ENCODE measurements at regions not wholly inside any gene's neighbourhood (a gene's known extent, or its start where the extent isn't known, plus 50 kb on each side); places are given as distances from the start of the nearest gene placed in this dataset.

DNA sequence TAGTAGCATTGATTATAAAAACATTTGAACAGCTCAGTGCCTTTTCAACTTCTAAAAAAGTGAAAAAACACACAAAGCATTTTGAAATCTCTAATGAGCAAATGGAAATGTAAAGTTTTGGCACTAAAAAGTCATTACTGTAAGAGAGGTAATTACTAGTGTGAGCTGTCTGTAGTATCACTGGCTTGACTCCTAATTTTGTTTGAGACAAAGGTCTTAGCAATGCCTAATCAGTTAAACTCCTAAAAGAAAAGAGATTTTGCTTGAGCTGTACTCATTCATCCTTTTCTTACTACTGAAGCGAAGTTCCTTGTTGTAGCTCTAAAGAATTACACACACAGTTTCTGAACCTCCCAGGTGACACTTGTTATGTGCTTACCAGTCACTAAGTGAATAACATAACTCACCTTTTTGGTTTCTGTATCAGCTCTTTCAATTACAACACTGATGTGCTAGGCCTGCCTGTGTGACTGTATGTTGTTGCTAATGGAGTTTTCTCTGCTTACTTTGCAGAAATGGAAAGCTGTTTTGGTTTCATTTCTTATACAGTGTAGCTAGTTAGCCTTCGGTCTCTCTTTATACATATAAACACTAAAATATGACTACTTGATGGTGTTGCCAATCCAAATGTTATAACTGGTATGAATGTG is 924.4 kb upstream of the TENM4 start:
- Histone ChIP-seq H3K9ac (ENCODE audit: extremely low read depth, insufficient read length, low read length) (no peak overlapping the region), H2AFZ (ENCODE audit: low read length) (no peak overlapping the region), H2BK12ac (ENCODE audit: insufficient read length, low read depth, low read length) (no peak overlapping the region), H3K79me1 (ENCODE audit: insufficient read depth, low read depth, low read length, poor library complexity, severe bottlenecking) (no peaks in the 10 kb centered on the region), H3K14ac (ENCODE audit: insufficient read depth, low read length) (no peak overlapping the region), H3K56ac (ENCODE audit: insufficient read length, low read depth, low read length) (no peak overlapping the region), H3K9me3 (ENCODE audit: control insufficient read depth, low read depth, low read length) (no peaks in the 10 kb centered on the region), H2BK20ac (ENCODE audit: low read depth, low read length, poor library complexity, severe bottlenecking) (no peak overlapping the region), H3K27me3 (ENCODE audit: insufficient read depth, low read length) (no peaks in the 10 kb centered on the region), H4K20me1 (ENCODE audit: control insufficient read depth, insufficient read depth, insufficient read length) (no peaks in the 10 kb centered on the region), H3K4ac (ENCODE audit: low read depth, low read length) (no peak overlapping the region), H4K8ac (replicated peaks; ENCODE audit: insufficient read length, low read depth, low read length) (no peak overlapping the region), H2AK5ac (ENCODE audit: insufficient read length, low read length) (no peak overlapping the region), H2BK15ac (ENCODE audit: low read depth, low read length) (no peak overlapping the region), H3K4me2 (ENCODE audit: insufficient read depth, insufficient read length, low read length) (no peak overlapping the region), H3T11ph (ENCODE audit: low read length) (no peak overlapping the region), H3K23me2 (ENCODE audit: insufficient read length, low read depth, low read length, poor library complexity, severe bottlenecking) (no peaks in the 10 kb centered on the region), H4K5ac (ENCODE audit: insufficient read length, low read depth, low read length) (no peak overlapping the region), H2BK120ac (ENCODE audit: low read depth, low read length, poor library complexity, severe bottlenecking) (no peak overlapping the region), H3K27ac (ENCODE audit: insufficient read length, low read depth, low read length) (no peak overlapping the region), H3K79me2 (ENCODE audit: insufficient read depth, low read length) (no peaks in the 10 kb centered on the region), H3K4me1 (ENCODE audit: insufficient read depth, low read length) (no peaks in the 10 kb centered on the region), H2BK5ac (ENCODE audit: insufficient read length, low read length) (no peak overlapping the region), H4K91ac (ENCODE audit: insufficient read length, low read depth, low read length) (no peak overlapping the region), H3K23ac (ENCODE audit: insufficient read length, low read depth, low read length) (no peak overlapping the region), H3K18ac (ENCODE audit: insufficient read length, low read depth, low read length) (no peak overlapping the region)
- H3K27ac Mint-ChIP-seq, result no peak overlapping the region
- no peaks in the 10 kb centered on the region; a peak in 1 of 4 replicates for H3K4me1 Mint-ChIP-seq
- no peak overlapping the region for H3K4me3 Mint-ChIP-seq
- no peaks in the 10 kb centered on the region for H3K36me3 Mint-ChIP-seq (ENCODE audit: insufficient read depth in 1 of 3, low read depth in 3 of 3)
- WGBS (ENCODE audit: extremely low coverage, insufficient read length, low lambda C conversion rate), result no CpG with 5 or more reads among the region's 2 CpGs
- no peaks in the 10 kb centered on the region for H3K27me3 Mint-ChIP-seq (ENCODE audit: low read depth)
- DNase-seq, result no peak
- TF ChIP-seq, protein P1, sequence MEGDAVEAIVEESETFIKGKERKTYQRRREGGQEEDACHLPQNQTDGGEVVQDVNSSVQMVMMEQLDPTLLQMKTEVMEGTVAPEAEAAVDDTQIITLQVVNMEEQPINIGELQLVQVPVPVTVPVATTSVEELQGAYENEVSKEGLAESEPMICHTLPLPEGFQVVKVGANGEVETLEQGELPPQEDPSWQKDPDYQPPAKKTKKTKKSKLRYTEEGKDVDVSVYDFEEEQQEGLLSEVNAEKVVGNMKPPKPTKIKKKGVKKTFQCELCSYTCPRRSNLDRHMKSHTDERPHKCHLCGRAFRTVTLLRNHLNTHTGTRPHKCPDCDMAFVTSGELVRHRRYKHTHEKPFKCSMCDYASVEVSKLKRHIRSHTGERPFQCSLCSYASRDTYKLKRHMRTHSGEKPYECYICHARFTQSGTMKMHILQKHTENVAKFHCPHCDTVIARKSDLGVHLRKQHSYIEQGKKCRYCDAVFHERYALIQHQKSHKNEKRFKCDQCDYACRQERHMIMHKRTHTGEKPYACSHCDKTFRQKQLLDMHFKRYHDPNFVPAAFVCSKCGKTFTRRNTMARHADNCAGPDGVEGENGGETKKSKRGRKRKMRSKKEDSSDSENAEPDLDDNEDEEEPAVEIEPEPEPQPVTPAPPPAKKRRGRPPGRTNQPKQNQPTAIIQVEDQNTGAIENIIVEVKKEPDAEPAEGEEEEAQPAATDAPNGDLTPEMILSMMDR (conservative IDR thresholded peaks at IDR 0.05), result no peak
- no peaks in the 10 kb centered on the region for H3K9me3 Mint-ChIP-seq

Measured in H9 (cell line).